Activated CD4-positive, alpha-beta T cell treated with anti-CD3 and anti-CD28 coated beads, Interleukin-2, amount 50 U/mL, for 48 hours (primary cell): ENCODE measurements at regions not wholly inside any gene's neighbourhood (a gene's known extent, or its start where the extent isn't known, plus 50 kb on each side); places are given as distances from the start of the nearest gene placed in this dataset.

Source experiments
- DNase-seq, 2 experiments: peaks; one replicate each; pipeline ENCODE4 v3.0.0-alpha.2; 2020

GRCh38 chr17:72430611-72431432 is 310.0 kb downstream of the SOX9 start:
- no peak for DNase-seq

- DNase-seq, result no peak
Measured at GRCh38 chr17:72432143-72432621, 311.4 kb downstream of the SOX9 start.

GRCh38 chr17:72432881-72433280 is 312.1 kb downstream of the SOX9 start:
- DNase-seq, result no peak

GRCh38 chr17:72433797-72434196 is 313.0 kb downstream of the SOX9 start:
- DNase-seq, result no peak

GRCh38 chr17:72434581-72434980 is 313.8 kb downstream of the SOX9 start:
- DNase-seq, result no peak

GRCh38 chr17:72434991-72435618 is 314.3 kb downstream of the SOX9 start:
- no peak for DNase-seq

- DNase-seq, result no peak
Measured at GRCh38 chr17:72438783-72439182, 318.0 kb downstream of the SOX9 start.

GRCh38 chr17:72439893-72440502 is 319.2 kb downstream of the SOX9 start:
- DNase-seq, result no peak

- no peak for DNase-seq
Measured at GRCh38 chr17:72440961-72441360, 320.1 kb downstream of the SOX9 start.

GRCh38 chr17:72441909-72442308 is 321.1 kb downstream of the SOX9 start:
- no peak for DNase-seq

- DNase-seq, result no peak
Measured at GRCh38 chr17:72444517-72445054, 323.8 kb downstream of the SOX9 start.

GRCh38 chr17:72445055-72445991 is 324.5 kb downstream of the SOX9 start:
- no peak for DNase-seq

- DNase-seq, result no peak
Measured at GRCh38 chr17:72446118-72446517, 325.3 kb downstream of the SOX9 start.

- no peak for DNase-seq
Measured at GRCh38 chr17:72446525-72447250, 325.9 kb downstream of the SOX9 start.

- no peak for DNase-seq
Measured at GRCh38 chr17:72447251-72447640, 326.4 kb downstream of the SOX9 start.

GRCh38 chr17:72448019-72448418 is 327.2 kb downstream of the SOX9 start:
- DNase-seq, result no peak

- no peak for DNase-seq
Measured at GRCh38 chr17:72452286-72453173, 331.7 kb downstream of the SOX9 start.

- no peak for DNase-seq
Measured at GRCh38 chr17:72454342-72454741, 333.5 kb downstream of the SOX9 start.

GRCh38 chr17:72455562-72455961 is 334.7 kb downstream of the SOX9 start:
- no peak for DNase-seq

GRCh38 chr17:72456075-72456474 is 335.3 kb downstream of the SOX9 start:
- no peak for DNase-seq

GRCh38 chr17:72457712-72458111 is 336.9 kb downstream of the SOX9 start:
- no peak for DNase-seq
